ENCODE measurements at regions not wholly inside any gene's neighbourhood (a gene's known extent, or its start where the extent isn't known, plus 50 kb on each side); places are given as distances from the start of the nearest gene placed in this dataset.

DNA sequence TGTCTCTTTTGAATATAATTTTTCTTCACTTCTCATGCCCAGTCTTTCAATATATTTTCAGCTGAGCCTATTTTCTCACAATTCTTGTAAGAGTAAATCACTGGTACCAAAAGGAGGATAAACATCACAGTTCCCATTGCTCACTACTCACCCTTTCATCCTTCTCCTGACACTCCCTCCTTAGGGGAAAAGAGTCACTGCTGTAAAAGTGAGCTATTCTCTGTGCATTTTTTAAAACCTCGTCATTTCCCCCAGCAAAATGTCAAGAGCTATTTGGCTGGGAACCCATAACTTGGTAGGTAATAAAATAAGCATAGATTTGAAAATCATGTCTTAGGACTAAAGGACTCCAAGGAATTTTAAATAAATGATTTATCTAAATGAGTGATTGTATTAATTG, 340.1 kb upstream of the GYPC start:
- no peak for TF ChIP-seq CTCF (IDR thresholded peaks at IDR 0.05; ENCODE audit: low read length)
- TF ChIP-seq EZH2 (optimal IDR thresholded peaks at IDR 0.05; ENCODE audit: low read depth, low read length) = no peak
- no peak for TF ChIP-seq EZH2phosphoT487 (IDR thresholded peaks at IDR 0.05; ENCODE audit: low read length)
